GM23338 (cell line): ENCODE measurements at regions not wholly inside any gene's neighbourhood (a gene's known extent, or its start where the extent isn't known, plus 50 kb on each side); places are given as distances from the start of the nearest gene placed in this dataset.

ENCODE experiments used
- ATAC-seq: fragments of 200-7000 bp; cut with Tn5 transposase; 3 replicates; pipeline ENCODE4 v1.9.1; 2020
- DNase-seq: peaks from one replicate; pipeline ENCODE4 v3.0.0-alpha.2; 2015; ENCODE audit warnings: low spot score
- H2AFZ ChIP-seq: fragments of 200-600 bp; sonication (generic); 2 replicates; pipeline ENCODE4 v1.8.0; 2016; ENCODE audit warnings: antibody characterized with exemption, mild to moderate bottlenecking, moderate library complexity
- H3F3A ChIP-seq: fragments of 200-600 bp; sonication (generic); replicated peaks from 2 replicates; pipeline ENCODE4 v1.8.0; 2017; ENCODE audit warnings: antibody characterized with exemption, mixed run types, low read depth
- H3K27ac ChIP-seq: fragments of 200-600 bp; sonication (generic); 2 replicates; pipeline ENCODE4 v1.6.1; 2016; ENCODE audit warnings: low read depth
- H3K27me3 ChIP-seq: fragments of 200-600 bp; sonication (generic); 2 replicates; pipeline ENCODE4 v1.8.0; 2016; ENCODE audit warnings: mild to moderate bottlenecking, mixed run types, moderate library complexity; ENCODE audit not compliant: insufficient read depth
- H3K36me3 ChIP-seq: fragments of 200-600 bp; sonication (generic); 2 replicates; pipeline ENCODE4 v1.8.0; 2016; ENCODE audit warnings: mild to moderate bottlenecking; ENCODE audit not compliant: insufficient read depth
- H3K4me1 ChIP-seq: fragments of 200-600 bp; sonication (generic); 2 replicates; pipeline ENCODE4 v1.8.0; 2016; ENCODE audit warnings: mild to moderate bottlenecking, moderate library complexity; ENCODE audit not compliant: insufficient read depth
- H3K4me2 ChIP-seq: fragments of 200-600 bp; sonication (generic); 2 replicates; pipeline ENCODE4 v1.7.1; 2017; ENCODE audit warnings: mixed run types
- H3K4me3 ChIP-seq: fragments of 200-600 bp; sonication (generic); 2 replicates; pipeline ENCODE4 v1.6.1; 2016; ENCODE audit warnings: mixed run types
- H3K79me2 ChIP-seq: fragments of 200-600 bp; sonication (generic); replicated peaks from 2 replicates; pipeline ENCODE4 v1.8.0; 2017; ENCODE audit warnings: mild to moderate bottlenecking; ENCODE audit not compliant: insufficient read depth
- H3K9me2 ChIP-seq: fragments of 200-600 bp; sonication (generic); 2 replicates; pipeline ENCODE4 v1.8.0; 2017; ENCODE audit not compliant: insufficient read depth
- H4K20me1 ChIP-seq: fragments of 200-600 bp; sonication (generic); replicated peaks from 2 replicates; pipeline ENCODE4 v1.8.0; 2017; ENCODE audit warnings: mild to moderate bottlenecking; ENCODE audit not compliant: insufficient read depth
- H3K27ac Mint-ChIP-seq: 2 replicates; pipeline ENCODE4 v1.8.0; 2020; ENCODE audit warnings: inconsistent platforms, mild to moderate bottlenecking, moderate library complexity, mixed read lengths
- H3K27me3 Mint-ChIP-seq: 3 replicates; pipeline ENCODE4 v1.8.0; 2022; ENCODE audit warnings: low read depth, mild to moderate bottlenecking, moderate library complexity, mixed read lengths, inconsistent platforms; ENCODE audit not compliant: insufficient read depth, poor library complexity
- H3K36me3 Mint-ChIP-seq: 3 replicates; pipeline ENCODE4 v1.8.0; 2021; ENCODE audit warnings: low read depth, mild to moderate bottlenecking, inconsistent platforms, moderate library complexity, mixed read lengths
- H3K4me1 Mint-ChIP-seq: 3 replicates; pipeline ENCODE4 v1.8.0; 2020; ENCODE audit warnings: mild to moderate bottlenecking, inconsistent platforms, mixed read lengths
- H3K4me3 Mint-ChIP-seq: 3 replicates; pipeline ENCODE4 v1.8.0; 2021; ENCODE audit warnings: moderate library complexity, mild to moderate bottlenecking, inconsistent platforms, mixed read lengths
- H3K9me3 Mint-ChIP-seq: 3 replicates; pipeline ENCODE4 v1.8.0; 2020; ENCODE audit warnings: moderate library complexity, mild to moderate bottlenecking, inconsistent platforms, mixed read lengths
- CREB1 ChIP-seq: fragments of 250-450 bp; sonication (Bioruptor Pico); IDR thresholded peaks from 2 replicates; pipeline ENCODE4 v1.5.0; 2020; ENCODE audit warnings: low read depth, mild to moderate bottlenecking, moderate library complexity
- EZH2 ChIP-seq: fragments of 200-600 bp; sonication (generic); IDR thresholded peaks from one replicate; pipeline ENCODE4 v1.8.0; 2017; ENCODE audit warnings: antibody characterized with exemption, mild to moderate bottlenecking, low read depth; ENCODE audit not compliant: unreplicated experiment
- EZH2phosphoT487 ChIP-seq: fragments of 200-600 bp; sonication (generic); IDR thresholded peaks from one replicate; pipeline ENCODE4 v1.8.1; 2018; ENCODE audit warnings: antibody characterized with exemption; ENCODE audit not compliant: unreplicated experiment
- JUNB ChIP-seq: IDR thresholded peaks from one replicate; pipeline ENCODE4 v1.6.1; 2016; ENCODE audit warnings: antibody characterized with exemption; ENCODE audit not compliant: unreplicated experiment
- STAT1 ChIP-seq: IDR thresholded peaks from one replicate; pipeline ENCODE4 v1.6.1; 2016; ENCODE audit warnings: antibody characterized with exemption; ENCODE audit not compliant: unreplicated experiment
- ZNF114 ChIP-seq: fragments of 250-450 bp; sonication (Bioruptor Pico); IDR thresholded peaks from 2 replicates; pipeline ENCODE4 v1.5.0; 2020; ENCODE audit warnings: mild to moderate bottlenecking, moderate library complexity
- ZNF331 ChIP-seq: fragments of 250-450 bp; sonication (Bioruptor Pico); IDR thresholded peaks from 2 replicates; pipeline ENCODE4 v1.5.0; 2020; ENCODE audit warnings: low read depth, mild to moderate bottlenecking, moderate library complexity
- TF ChIP-seq, protein P1 (sequence below): IDR thresholded peaks from 2 replicates; pipeline ENCODE4 v1.6.1; 2016; ENCODE audit warnings: antibody characterized with exemption
- TF ChIP-seq, protein P2 (sequence below), 2 experiments: fragments of 200-600 bp in 1 of 2; sonication (generic) in 1 of 2; conservative IDR thresholded peaks; 2 replicates each; pipeline versions ENCODE4 v1.5.1 to v1.6.1; 2016 to 2017; ENCODE audit warnings: antibody characterized with exemption in 2 of 2, low read depth in 2 of 2, mild to moderate bottlenecking in 2 of 2, moderate library complexity in 1 of 2

DNA sequence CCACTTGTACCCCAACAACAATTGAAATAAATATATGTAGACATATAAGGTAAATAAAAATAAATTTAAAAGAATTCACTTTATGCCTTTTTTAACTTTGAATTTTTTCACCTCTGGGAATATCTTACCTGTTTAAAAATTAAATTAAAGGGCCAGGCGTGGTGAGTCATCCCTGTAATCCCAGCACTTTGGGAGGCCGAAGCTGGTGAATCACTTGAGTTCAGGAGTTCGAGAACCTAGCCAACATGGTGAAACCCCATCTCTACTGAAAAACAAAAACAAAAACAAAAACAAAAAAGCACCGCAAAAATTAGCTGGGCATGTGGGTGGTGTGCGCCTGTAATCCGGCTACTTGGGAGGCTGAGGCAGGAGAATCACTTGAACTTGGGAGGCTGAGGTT, 164.8 kb downstream of the AASDH start:
- ATAC-seq (no peak), DNase-seq (no peak)
- no peaks in the 10 kb centered on the region; the same call in 1 of the 2 replicates for H4K20me1 ChIP-seq
- Mint-ChIP-seq H3K27ac (no peak overlapping the region), H3K4me1 (peaks cover 21% of the 10 kb centered on the region), H3K27me3 (peaks cover 2% of the 10 kb centered on the region), H3K4me3 (no peak overlapping the region), H3K36me3 (peaks cover 21% of the 10 kb centered on the region), H3K9me3 (peaks cover 14% of the 10 kb centered on the region)
- H3K4me2 ChIP-seq, result no peak overlapping the region
- H3K27me3 ChIP-seq, result no peaks in the 10 kb centered on the region
- H3K4me3 ChIP-seq, result no peak overlapping the region
- H3K9me2 ChIP-seq, result no peaks in the 10 kb centered on the region; the same call in 1 of the 2 replicates
- H3K27ac ChIP-seq, result no peak overlapping the region
- H3K36me3 ChIP-seq, result 0 out of 2 replicates have a peak, but pooled peaks cover 3% of the 10 kb centered on the region
- no peak overlapping the region for H2AFZ ChIP-seq
- H3K4me1 ChIP-seq, result peaks cover 13% of the 10 kb centered on the region; the same call in 1 of the 2 replicates
- no peaks in the 10 kb centered on the region for H3K79me2 ChIP-seq
- TF ChIP-seq, protein P1, sequence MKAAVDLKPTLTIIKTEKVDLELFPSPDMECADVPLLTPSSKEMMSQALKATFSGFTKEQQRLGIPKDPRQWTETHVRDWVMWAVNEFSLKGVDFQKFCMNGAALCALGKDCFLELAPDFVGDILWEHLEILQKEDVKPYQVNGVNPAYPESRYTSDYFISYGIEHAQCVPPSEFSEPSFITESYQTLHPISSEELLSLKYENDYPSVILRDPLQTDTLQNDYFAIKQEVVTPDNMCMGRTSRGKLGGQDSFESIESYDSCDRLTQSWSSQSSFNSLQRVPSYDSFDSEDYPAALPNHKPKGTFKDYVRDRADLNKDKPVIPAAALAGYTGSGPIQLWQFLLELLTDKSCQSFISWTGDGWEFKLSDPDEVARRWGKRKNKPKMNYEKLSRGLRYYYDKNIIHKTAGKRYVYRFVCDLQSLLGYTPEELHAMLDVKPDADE, result no peak
- TF ChIP-seq ZNF331 (CRISPR knock-in tag), result no peak
- TF ChIP-seq CREB1, result no peak
- no peak for TF ChIP-seq JUNB
- H3F3A ChIP-seq, result no peaks in the 10 kb centered on the region

DNA sequence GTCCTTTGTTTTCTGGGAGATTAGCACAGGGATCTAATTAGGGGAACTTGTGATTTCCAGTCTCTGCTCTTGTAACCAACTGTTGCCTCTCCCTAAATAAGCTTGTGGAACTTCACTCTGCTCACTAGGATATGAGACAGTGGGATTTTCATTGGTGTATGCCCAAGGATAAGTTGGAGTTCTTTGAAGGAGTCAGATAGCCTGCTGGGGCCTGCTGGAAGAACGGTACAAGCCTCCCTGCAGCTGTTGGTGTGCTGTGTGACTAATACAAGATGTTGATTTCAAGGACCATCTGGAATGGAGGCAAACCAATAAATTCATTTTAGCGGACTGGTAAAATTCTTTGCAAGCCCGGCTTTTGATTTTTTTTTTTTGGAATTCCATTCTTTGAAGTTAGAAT, 167.0 kb downstream of the AASDH start:
- no peak overlapping the region for H3K4me2 ChIP-seq
- no peaks in the 10 kb centered on the region for H3F3A ChIP-seq
- H3K79me2 ChIP-seq, result no peaks in the 10 kb centered on the region
- DNase-seq (no peak), ATAC-seq (no peak)
- no peak overlapping the region for H3K4me3 Mint-ChIP-seq
- peaks cover 2% of the 10 kb centered on the region for H3K27me3 Mint-ChIP-seq
- no peaks in the 10 kb centered on the region for H3K9me2 ChIP-seq
- H3K4me1 ChIP-seq, result peaks cover 13% of the 10 kb centered on the region
- no peaks in the 10 kb centered on the region for H3K27me3 ChIP-seq
- H3K27ac ChIP-seq, result no peak overlapping the region
- TF ChIP-seq CREB1, result no peak
- TF ChIP-seq STAT1, result no peak
- no peak for TF ChIP-seq JUNB
- H3K36me3 ChIP-seq, result no peaks in the 10 kb centered on the region
- no peaks in the 10 kb centered on the region; the same call in 1 of the 2 replicates for H4K20me1 ChIP-seq
- H3K36me3 Mint-ChIP-seq, result peaks cover 34% of the 10 kb centered on the region
- peaks cover 21% of the 10 kb centered on the region for H3K4me1 Mint-ChIP-seq
- H3K27ac Mint-ChIP-seq, result no peak overlapping the region
- H3K9me3 Mint-ChIP-seq, result peaks cover 26% of the 10 kb centered on the region
- H2AFZ ChIP-seq, result no peak overlapping the region
- H3K4me3 ChIP-seq, result no peak overlapping the region

DNA sequence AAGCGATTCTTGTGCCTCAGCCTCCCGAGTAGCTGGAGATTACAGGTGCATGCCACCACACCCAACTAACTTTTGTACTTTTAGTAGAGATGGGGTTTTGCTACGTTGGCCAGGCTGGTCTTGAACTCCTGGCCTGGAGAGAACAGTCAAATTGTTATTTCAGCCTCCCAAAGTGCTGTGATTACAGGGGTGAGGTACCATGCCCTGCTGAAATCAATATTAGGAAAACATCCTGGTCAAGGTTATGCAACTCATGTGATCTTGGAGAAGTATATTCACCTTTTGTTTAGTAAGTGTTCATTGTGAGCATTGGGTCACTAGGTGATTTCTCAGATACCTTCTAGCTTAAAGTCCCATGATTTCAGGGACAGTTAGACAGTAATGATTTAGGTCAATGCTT, 167.8 kb downstream of the AASDH start:
- no peaks in the 10 kb centered on the region for H3K9me2 ChIP-seq
- ATAC-seq, result no peak
- H3K4me1 Mint-ChIP-seq, result peaks cover 23% of the 10 kb centered on the region
- no peak overlapping the region for H3K4me3 ChIP-seq
- H3K27ac Mint-ChIP-seq, result no peak overlapping the region
- no peaks in the 10 kb centered on the region for H3K27me3 ChIP-seq
- H3K4me2 ChIP-seq, result no peak overlapping the region
- DNase-seq, result no peak
- no peak overlapping the region for H3K4me3 Mint-ChIP-seq
- no peak overlapping the region for H3K27ac ChIP-seq
- H3K36me3 ChIP-seq, result no peaks in the 10 kb centered on the region
- peaks cover 16% of the 10 kb centered on the region for H3K4me1 ChIP-seq
- H3K36me3 Mint-ChIP-seq, result peaks cover 31% of the 10 kb centered on the region
- peaks cover 26% of the 10 kb centered on the region for H3K9me3 Mint-ChIP-seq
- no peaks in the 10 kb centered on the region for H3K79me2 ChIP-seq
- H2AFZ ChIP-seq, result no peak overlapping the region
- no peaks in the 10 kb centered on the region; the same call in 1 of the 2 replicates for H4K20me1 ChIP-seq
- no peaks in the 10 kb centered on the region for H3F3A ChIP-seq
- H3K27me3 Mint-ChIP-seq, result peaks cover 2% of the 10 kb centered on the region
- TF ChIP-seq EZH2phosphoT487 (no peak), ZNF114 (CRISPR knock-in tag) (no peak), JUNB (no peak), EZH2 (no peak), CREB1 (no peak), STAT1 (no peak)
- TF ChIP-seq, protein P1, result no peak
- TF ChIP-seq, protein P2, sequence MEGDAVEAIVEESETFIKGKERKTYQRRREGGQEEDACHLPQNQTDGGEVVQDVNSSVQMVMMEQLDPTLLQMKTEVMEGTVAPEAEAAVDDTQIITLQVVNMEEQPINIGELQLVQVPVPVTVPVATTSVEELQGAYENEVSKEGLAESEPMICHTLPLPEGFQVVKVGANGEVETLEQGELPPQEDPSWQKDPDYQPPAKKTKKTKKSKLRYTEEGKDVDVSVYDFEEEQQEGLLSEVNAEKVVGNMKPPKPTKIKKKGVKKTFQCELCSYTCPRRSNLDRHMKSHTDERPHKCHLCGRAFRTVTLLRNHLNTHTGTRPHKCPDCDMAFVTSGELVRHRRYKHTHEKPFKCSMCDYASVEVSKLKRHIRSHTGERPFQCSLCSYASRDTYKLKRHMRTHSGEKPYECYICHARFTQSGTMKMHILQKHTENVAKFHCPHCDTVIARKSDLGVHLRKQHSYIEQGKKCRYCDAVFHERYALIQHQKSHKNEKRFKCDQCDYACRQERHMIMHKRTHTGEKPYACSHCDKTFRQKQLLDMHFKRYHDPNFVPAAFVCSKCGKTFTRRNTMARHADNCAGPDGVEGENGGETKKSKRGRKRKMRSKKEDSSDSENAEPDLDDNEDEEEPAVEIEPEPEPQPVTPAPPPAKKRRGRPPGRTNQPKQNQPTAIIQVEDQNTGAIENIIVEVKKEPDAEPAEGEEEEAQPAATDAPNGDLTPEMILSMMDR (conservative IDR thresholded peaks at IDR 0.05; ENCODE audit: low read depth in 2 of 2), result no peak
